CD14-positive monocyte (primary cell): ENCODE measurements at regions not wholly inside any gene's neighbourhood (a gene's known extent, or its start where the extent isn't known, plus 50 kb on each side); places are given as distances from the start of the nearest gene placed in this dataset.

ENCODE experiments used
- DNase-seq, 3 donors: peaks; one replicate each; pipeline ENCODE4 v3.0.0-alpha.2; 2011 to 2022
- H2AFZ ChIP-seq: 2 replicates; pipeline ENCODE4 v1.6.0; 2012; ENCODE audit warnings: mild to moderate bottlenecking, low read depth, low read length, inconsistent platforms; ENCODE audit not compliant: insufficient read depth, poor library complexity, severe bottlenecking
- H3K27ac ChIP-seq, 2 donors: 1 replicate in 1 of 2; 2 replicates in 1 of 2; pipeline ENCODE4 v1.5.1; 2012 to 2013; ENCODE audit warnings: low read length in 2 of 2, control low read depth in 1 of 2, inconsistent platforms in 1 of 2, low read depth in 1 of 2, mild to moderate bottlenecking in 1 of 2
- H3K27me3 ChIP-seq, 2 donors: one replicate each; pipeline versions ENCODE4 v1.6.0 to v1.6.1; 2011 to 2013; ENCODE audit warnings: low read length in 2 of 2; ENCODE audit not compliant: control insufficient read depth in 2 of 2, insufficient read depth in 2 of 2
- H3K36me3 ChIP-seq, 2 donors: replicated peaks in 1 of 2; 1 replicate in 1 of 2; 2 replicates in 1 of 2; pipeline versions ENCODE4 v1.5.1 to v1.6.1; 2012 to 2013; ENCODE audit warnings: low read length in 2 of 2, control low read depth in 1 of 2, inconsistent platforms in 1 of 2, mild to moderate bottlenecking in 1 of 2; ENCODE audit not compliant: insufficient read depth in 2 of 2, control insufficient read depth in 1 of 2
- H3K4me1 ChIP-seq, 2 donors: 1 replicate in 1 of 2; 2 replicates in 1 of 2; pipeline versions ENCODE4 v1.5.1 to v1.6.1; 2012 to 2013; ENCODE audit warnings: low read length in 2 of 2, control low read depth in 1 of 2, inconsistent platforms in 1 of 2, mild to moderate bottlenecking in 1 of 2, moderate library complexity in 1 of 2; ENCODE audit not compliant: insufficient read depth in 2 of 2, control insufficient read depth in 1 of 2
- H3K4me2 ChIP-seq: replicated peaks from 2 replicates; pipeline ENCODE3; 2012; ENCODE audit warnings: low read length, moderate library complexity, mild to moderate bottlenecking; ENCODE audit not compliant: poor library complexity, severe bottlenecking; ENCODE audit errors: extremely low read depth
- H3K4me3 ChIP-seq, 3 experiments: fragments of 200-600 bp in 1 of 3; sonication (generic) in 1 of 3; replicated peaks in 1 of 3; 1 replicate in 2 of 3; 2 replicates in 1 of 3; pipeline ENCODE4 v1.5.1; 2011 to 2013; ENCODE audit warnings: low read length in 3 of 3, mild to moderate bottlenecking in 3 of 3, control low read depth in 2 of 3, low read depth in 2 of 3, inconsistent platforms in 1 of 3, moderate library complexity in 1 of 3
- H3K79me2 ChIP-seq: 2 replicates; pipeline ENCODE4 v1.6.0; 2012; ENCODE audit warnings: mild to moderate bottlenecking, control low read depth, inconsistent platforms, low read length, moderate library complexity; ENCODE audit not compliant: insufficient read depth
- H3K9ac ChIP-seq: 2 replicates; pipeline ENCODE4 v1.6.0; 2017; ENCODE audit warnings: low read length, mild to moderate bottlenecking; ENCODE audit not compliant: insufficient read depth, poor library complexity, severe bottlenecking
- H3K9me3 ChIP-seq, 2 donors: replicated peaks in 1 of 2; 1 replicate in 1 of 2; 2 replicates in 1 of 2; pipeline versions ENCODE4 v1.5.1 to v1.6.1; 2012 to 2013; ENCODE audit warnings: low read length in 2 of 2, control low read depth in 1 of 2; ENCODE audit not compliant: control insufficient read depth in 1 of 2, insufficient read depth in 1 of 2
- H4K20me1 ChIP-seq: 2 replicates; pipeline ENCODE4 v1.6.0; 2012; ENCODE audit warnings: mild to moderate bottlenecking, low read length, control low read depth, moderate library complexity; ENCODE audit not compliant: insufficient read depth
- H3K27ac Mint-ChIP-seq, 7 donors: one replicate each; pipeline ENCODE4 v1.8.0; 2020; ENCODE audit warnings: mild to moderate bottlenecking in 7 of 7, mixed read lengths in 7 of 7, moderate library complexity in 6 of 7, inconsistent platforms in 2 of 7
- H3K27me3 Mint-ChIP-seq, 3 donors: one replicate each; pipeline ENCODE4 v1.8.0; 2021 to 2022; ENCODE audit warnings: low read depth in 3 of 3, mild to moderate bottlenecking in 3 of 3, mixed read lengths in 3 of 3, moderate library complexity in 3 of 3, inconsistent platforms in 1 of 3
- H3K36me3 Mint-ChIP-seq, 2 donors: one replicate each; pipeline ENCODE4 v1.8.0; 2020; ENCODE audit warnings: mixed read lengths in 2 of 2, inconsistent platforms in 1 of 2, mild to moderate bottlenecking in 1 of 2
- H3K4me1 Mint-ChIP-seq: one replicate; pipeline ENCODE4 v1.8.0; 2020; ENCODE audit warnings: mild to moderate bottlenecking, mixed read lengths
- H3K4me3 Mint-ChIP-seq, 2 donors: one replicate each; pipeline ENCODE4 v1.8.0; 2020; ENCODE audit warnings: mild to moderate bottlenecking in 2 of 2, mixed read lengths in 2 of 2, moderate library complexity in 1 of 2
- H3K9me3 Mint-ChIP-seq, 7 donors: one replicate each; pipeline ENCODE4 v1.8.0; 2020 to 2022; ENCODE audit warnings: mixed read lengths in 7 of 7, mild to moderate bottlenecking in 6 of 7, moderate library complexity in 6 of 7, inconsistent platforms in 2 of 7
- CTCF ChIP-seq: fragments of 200-600 bp; IDR thresholded peaks from one replicate; pipeline ENCODE4 v1.8.0; 2022; ENCODE audit warnings: antibody characterized with exemption, mild to moderate bottlenecking
- WGBS: methylation state at CpG from one replicate; pipeline ENCODE4 v1.1.5; 2013; ENCODE audit warnings: missing lambda C conversion rate; ENCODE audit not compliant: insufficient coverage; 5-methylcytosine and 5-hydroxymethylcytosine counted together
- intact Hi-C, 2 donors: fragments of 100-400 bp; cut with micrococcal nuclease; formaldehyde crosslinking; loops; one replicate each; pipeline versions ENCODE4 v1.15.0 to v1.15.1; 2023

GRCh38 chr16:5446623-5447240, 349.1 kb upstream of the EEF2KMT start:
- H2AFZ ChIP-seq: no peak overlapping the region
- intact Hi-C loops: no loop called here

GRCh38 chr16:5444189-5444588, 346.6 kb upstream of the EEF2KMT start:
- no peak overlapping the region for H2AFZ ChIP-seq
- H3K27ac ChIP-seq: no peak overlapping the region
- intact Hi-C loops: no loop called here
- H3K4me1 Mint-ChIP-seq: no peaks in the 10 kb centered on the region
- H3K36me3 ChIP-seq: no peaks in the 10 kb centered on the region
- no peak overlapping the region for H3K4me3 ChIP-seq
- no peak for TF ChIP-seq CTCF
- H3K27me3 ChIP-seq: no peaks in the 10 kb centered on the region
- no peak overlapping the region for H3K9ac ChIP-seq
- H3K4me2 ChIP-seq: no peak overlapping the region
- no peak overlapping the region for H3K4me3 Mint-ChIP-seq
- H3K9me3 ChIP-seq: no peaks in the 10 kb centered on the region
- no peak for DNase-seq
- no peaks in the 10 kb centered on the region for H4K20me1 ChIP-seq
- no peaks in the 10 kb centered on the region for H3K4me1 ChIP-seq
- no peaks in the 10 kb centered on the region for H3K36me3 Mint-ChIP-seq
- H3K27me3 Mint-ChIP-seq: peaks cover 2% of the 10 kb centered on the region in 3 donors
- H3K27ac Mint-ChIP-seq: no peak overlapping the region
- H3K79me2 ChIP-seq: no peaks in the 10 kb centered on the region
- WGBS: 100% methylated on average over 1 of the region's 7 CpGs
- H3K9me3 Mint-ChIP-seq: peaks cover 0 to 16% (median 6%) of the 10 kb centered on the region in 7 donors

More at GRCh38 chr16:5446623-5447240, 349.1 kb upstream of the EEF2KMT start:
- Mint-ChIP-seq H3K27me3 (peaks cover 0 to 6% (median 2%) of the 10 kb centered on the region in 3 donors), H3K4me3 (no peak overlapping the region), H3K36me3 (no peaks in the 10 kb centered on the region), H3K9me3 (peaks cover 0 to 7% (median 1%) of the 10 kb centered on the region in 7 donors), H3K4me1 (no peaks in the 10 kb centered on the region), H3K27ac (no peak overlapping the region)
- no peak for TF ChIP-seq CTCF
- H4K20me1 ChIP-seq: no peaks in the 10 kb centered on the region
- no peaks in the 10 kb centered on the region for H3K79me2 ChIP-seq
- H3K9ac ChIP-seq: no peak overlapping the region
- no peak overlapping the region for H3K27ac ChIP-seq
- H3K4me2 ChIP-seq: no peak overlapping the region
- no peak overlapping the region for H3K4me3 ChIP-seq
- no peaks in the 10 kb centered on the region for H3K9me3 ChIP-seq
- no peaks in the 10 kb centered on the region for H3K36me3 ChIP-seq
- no peak for DNase-seq
- no peaks in the 10 kb centered on the region for H3K4me1 ChIP-seq
- no CpG with 5 or more reads among the region's 8 CpGs for WGBS
- no peaks in the 10 kb centered on the region for H3K27me3 ChIP-seq
